Neuronal stem cell (in vitro differentiated cells): ENCODE measurements at regions not wholly inside any gene's neighbourhood (a gene's known extent, or its start where the extent isn't known, plus 50 kb on each side); places are given as distances from the start of the nearest gene placed in this dataset.

ENCODE experiments used
- DNase-seq: peaks from one replicate; pipeline ENCODE4 v3.0.0-alpha.2; 2013; ENCODE audit warnings: low spot score
- H2AFZ ChIP-seq: one replicate; pipeline ENCODE4 v1.6.1; 2013; ENCODE audit warnings: mild to moderate bottlenecking, low read length, inconsistent platforms
- H2AK5ac ChIP-seq: 2 replicates; pipeline ENCODE4 v1.6.1; 2013; ENCODE audit warnings: low read depth, mild to moderate bottlenecking, inconsistent platforms, low read length, moderate library complexity, mixed read lengths
- H2BK120ac ChIP-seq: 2 replicates; pipeline ENCODE4 v1.6.1; 2013; ENCODE audit warnings: low read depth, mild to moderate bottlenecking, inconsistent platforms, low read length, moderate library complexity, mixed read lengths
- H2BK12ac ChIP-seq: one replicate; pipeline ENCODE4 v1.6.1; 2013; ENCODE audit warnings: low read length, inconsistent platforms
- H2BK15ac ChIP-seq: 2 replicates; pipeline ENCODE4 v1.6.1; 2013; ENCODE audit warnings: mild to moderate bottlenecking, low read length, inconsistent platforms, mixed read lengths
- H2BK5ac ChIP-seq: one replicate; pipeline ENCODE4 v1.6.1; 2013; ENCODE audit warnings: inconsistent platforms, mild to moderate bottlenecking, low read length, moderate library complexity
- H3K14ac ChIP-seq: one replicate; pipeline ENCODE4 v1.6.1; 2013; ENCODE audit warnings: low read length, inconsistent platforms
- H3K18ac ChIP-seq: 2 replicates; pipeline ENCODE4 v1.6.1; 2013; ENCODE audit warnings: low read length, inconsistent platforms
- H3K23ac ChIP-seq: 2 replicates; pipeline ENCODE4 v1.6.1; 2013; ENCODE audit warnings: low read depth, mild to moderate bottlenecking, mixed read lengths, low read length, inconsistent platforms; ENCODE audit not compliant: poor library complexity
- H3K27ac ChIP-seq: replicated peaks from 3 replicates; pipeline ENCODE4 v1.5.1; 2013; ENCODE audit warnings: low read length, inconsistent platforms
- H3K27me3 ChIP-seq, 3 experiments: 2 replicates each; pipeline ENCODE4 v1.6.1; 2013; ENCODE audit warnings: low read length in 3 of 3, mild to moderate bottlenecking in 2 of 3, inconsistent platforms in 1 of 3, low read depth in 1 of 3, mixed read lengths in 1 of 3, moderate library complexity in 1 of 3; ENCODE audit not compliant: control insufficient read depth in 3 of 3, insufficient read depth in 3 of 3
- H3K36me3 ChIP-seq, 2 donors: replicated peaks in 1 of 2; 2 replicates each; pipeline ENCODE4 v1.6.1; 2013; ENCODE audit warnings: low read length in 2 of 2; ENCODE audit not compliant: control insufficient read depth in 2 of 2, insufficient read depth in 2 of 2
- H3K4ac ChIP-seq: 2 replicates; pipeline ENCODE4 v1.6.1; 2013; ENCODE audit warnings: inconsistent platforms, mild to moderate bottlenecking, low read length, moderate library complexity
- H3K4me1 ChIP-seq, 2 donors: 1 replicate in 1 of 2; 2 replicates in 1 of 2; pipeline ENCODE4 v1.6.1; 2013; ENCODE audit warnings: low read length in 2 of 2, low read depth in 1 of 2; ENCODE audit not compliant: control insufficient read depth in 2 of 2, insufficient read depth in 1 of 2
- H3K4me2 ChIP-seq: one replicate; pipeline ENCODE4 v1.6.1; 2013; ENCODE audit warnings: mild to moderate bottlenecking, low read length, inconsistent platforms; ENCODE audit not compliant: insufficient read depth, poor library complexity, severe bottlenecking
- H3K4me3 ChIP-seq, 2 donors: 2 replicates each; pipeline ENCODE4 v1.5.1; 2013; ENCODE audit warnings: low read length in 2 of 2, mild to moderate bottlenecking in 2 of 2, inconsistent platforms in 1 of 2, moderate library complexity in 1 of 2
- H3K79me1 ChIP-seq: one replicate; pipeline ENCODE4 v1.6.1; 2013; ENCODE audit warnings: low read depth, mild to moderate bottlenecking, inconsistent platforms, low read length, moderate library complexity
- H3K9ac ChIP-seq: one replicate; pipeline ENCODE4 v1.6.1; 2013; ENCODE audit warnings: mild to moderate bottlenecking, low read depth, low read length, inconsistent platforms; ENCODE audit not compliant: poor library complexity
- H3K9me3 ChIP-seq, 2 donors: replicated peaks in 1 of 2; 2 replicates each; pipeline versions ENCODE3 to v1.6.1; 2013; ENCODE audit warnings: low read length in 2 of 2, mild to moderate bottlenecking in 2 of 2, inconsistent platforms in 1 of 2, low read depth in 1 of 2, mixed read lengths in 1 of 2, moderate library complexity in 1 of 2; ENCODE audit not compliant: control insufficient read depth in 2 of 2, insufficient read depth in 1 of 2
- H4K8ac ChIP-seq: one replicate; pipeline ENCODE4 v1.6.1; 2013; ENCODE audit warnings: low read depth, mild to moderate bottlenecking, inconsistent platforms, low read length, moderate library complexity
- H4K91ac ChIP-seq: one replicate; pipeline ENCODE4 v1.6.1; 2013; ENCODE audit warnings: low read length, low read depth, mild to moderate bottlenecking, inconsistent platforms; ENCODE audit not compliant: poor library complexity
- WGBS, 2 donors: extraction: QIAGEN DNeasy Blood & Tissue Kit; methylation state at CpG; one replicate each; pipeline ENCODE4 v1.1.7; 2013; ENCODE audit warnings: missing lambda C conversion rate in 2 of 2, mixed read lengths in 1 of 2; ENCODE audit not compliant: insufficient read length in 2 of 2, insufficient replicate concordance in 1 of 2; ENCODE audit errors: extremely low coverage in 2 of 2; 5-methylcytosine and 5-hydroxymethylcytosine counted together

DNA sequence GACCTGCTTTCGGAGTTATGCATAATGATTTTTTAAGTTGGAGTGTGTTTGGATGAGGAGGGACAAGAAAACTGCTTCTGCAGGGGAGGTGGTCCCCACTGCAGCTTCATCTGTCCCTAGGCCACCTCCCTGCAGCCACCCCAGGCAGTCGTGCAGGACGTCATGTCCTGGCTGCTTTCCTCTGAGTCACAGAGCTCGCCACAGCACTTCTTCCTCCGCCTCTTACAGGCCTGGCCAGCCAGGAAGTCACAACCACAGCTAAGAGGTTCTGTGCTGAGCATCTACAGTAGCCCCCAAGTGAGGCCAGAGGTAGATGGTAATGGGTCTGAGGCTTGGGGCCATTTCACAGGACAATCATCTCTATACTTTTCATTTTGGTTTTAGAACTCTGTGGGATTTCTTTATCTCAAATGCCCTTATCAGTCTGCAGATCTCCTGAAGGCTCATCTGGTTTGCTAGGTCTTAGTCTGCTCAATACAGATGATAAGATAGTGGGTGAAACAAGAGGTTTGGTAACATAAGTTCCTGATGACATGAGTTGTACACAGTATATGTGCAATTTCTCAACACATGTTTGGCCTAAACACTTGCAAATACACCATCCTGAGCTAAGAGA, 106.4 kb downstream of the ARF6 start:
- H3K4me3 ChIP-seq: no peak overlapping the region
- no peaks in the 10 kb centered on the region for H3K36me3 ChIP-seq
- H3K23ac ChIP-seq: no peak overlapping the region
- no peak overlapping the region for H2AK5ac ChIP-seq
- no peak overlapping the region for H2BK5ac ChIP-seq
- H3K4me2 ChIP-seq: no peak overlapping the region
- peaks cover 7 to 13% of the 10 kb centered on the region in 2 donors for H3K4me1 ChIP-seq
- peak overlapping the region; percentile 64 for H2AFZ ChIP-seq
- no CpG with 5 or more reads among the region's 5 CpGs for WGBS, 2 donors
- no peak overlapping the region for H3K27ac ChIP-seq
- no peak overlapping the region for H2BK120ac ChIP-seq
- H3K4ac ChIP-seq: no peak overlapping the region
- H3K9me3 ChIP-seq: no peaks in the 10 kb centered on the region
- H2BK12ac ChIP-seq: no peak overlapping the region
- no peak for DNase-seq
- H3K18ac ChIP-seq: peak overlapping the region; percentile 21
- H3K27me3 ChIP-seq: peaks cover 0 to 67% (median 34%) of the 10 kb centered on the region in 3 experiments
- H3K9ac ChIP-seq: no peak overlapping the region
- H2BK15ac ChIP-seq: no peak overlapping the region
- no peak overlapping the region for H3K14ac ChIP-seq
- no peak overlapping the region for H4K91ac ChIP-seq
- H4K8ac ChIP-seq: no peak overlapping the region
- no peaks in the 10 kb centered on the region for H3K79me1 ChIP-seq

DNA sequence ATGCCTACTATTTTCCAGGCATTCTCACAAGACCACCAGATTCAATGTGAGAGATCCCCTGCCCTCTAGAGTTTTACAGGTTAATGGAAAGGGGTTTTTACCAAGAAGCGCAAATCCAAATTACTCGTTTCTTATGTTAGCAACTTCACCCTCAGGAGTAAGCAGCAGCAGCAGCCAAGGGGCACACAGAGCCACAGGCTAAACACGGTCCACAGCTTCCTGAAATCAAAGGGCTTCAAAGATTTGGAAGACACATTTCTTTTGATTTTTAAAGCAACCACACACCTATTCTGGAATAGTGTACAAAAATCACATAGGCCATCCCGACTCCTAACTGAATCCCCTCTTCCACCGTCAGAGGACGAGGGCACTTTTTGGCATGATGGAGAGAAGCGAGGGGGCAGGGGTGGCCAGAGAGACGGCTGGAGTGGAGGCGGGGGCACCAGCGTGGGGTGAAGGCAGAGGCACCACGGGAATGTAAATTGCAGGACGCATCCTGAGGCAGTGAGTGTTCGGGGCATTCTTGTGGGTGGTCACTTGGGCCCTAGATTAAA, 107.0 kb downstream of the ARF6 start:
- Histone ChIP-seq H3K27ac (no peak overlapping the region), H3K4me3 (no peak overlapping the region), H3K79me1 (no peaks in the 10 kb centered on the region), H3K9me3 (no peaks in the 10 kb centered on the region), H3K4me2 (no peak overlapping the region), H2AK5ac (no peak overlapping the region), H2AFZ (peak overlapping the region; percentile 72), H3K23ac (no peak overlapping the region), H4K91ac (no peak overlapping the region), H3K9ac (no peak overlapping the region), H2BK12ac (no peak overlapping the region), H2BK120ac (no peak overlapping the region), H3K18ac (no peak overlapping the region), H3K36me3 (no peaks in the 10 kb centered on the region), H2BK15ac (no peak overlapping the region), H3K4ac (no peak overlapping the region), H2BK5ac (no peak overlapping the region), H4K8ac (no peak overlapping the region), H3K4me1 (peaks cover 7 to 13% of the 10 kb centered on the region in 2 donors), H3K14ac (no peak overlapping the region), H3K27me3 (peaks cover 0 to 72% (median 37%) of the 10 kb centered on the region in 3 experiments)
- no CpG with 5 or more reads among the region's 13 CpGs for WGBS, 2 donors
- no peak for DNase-seq

DNA sequence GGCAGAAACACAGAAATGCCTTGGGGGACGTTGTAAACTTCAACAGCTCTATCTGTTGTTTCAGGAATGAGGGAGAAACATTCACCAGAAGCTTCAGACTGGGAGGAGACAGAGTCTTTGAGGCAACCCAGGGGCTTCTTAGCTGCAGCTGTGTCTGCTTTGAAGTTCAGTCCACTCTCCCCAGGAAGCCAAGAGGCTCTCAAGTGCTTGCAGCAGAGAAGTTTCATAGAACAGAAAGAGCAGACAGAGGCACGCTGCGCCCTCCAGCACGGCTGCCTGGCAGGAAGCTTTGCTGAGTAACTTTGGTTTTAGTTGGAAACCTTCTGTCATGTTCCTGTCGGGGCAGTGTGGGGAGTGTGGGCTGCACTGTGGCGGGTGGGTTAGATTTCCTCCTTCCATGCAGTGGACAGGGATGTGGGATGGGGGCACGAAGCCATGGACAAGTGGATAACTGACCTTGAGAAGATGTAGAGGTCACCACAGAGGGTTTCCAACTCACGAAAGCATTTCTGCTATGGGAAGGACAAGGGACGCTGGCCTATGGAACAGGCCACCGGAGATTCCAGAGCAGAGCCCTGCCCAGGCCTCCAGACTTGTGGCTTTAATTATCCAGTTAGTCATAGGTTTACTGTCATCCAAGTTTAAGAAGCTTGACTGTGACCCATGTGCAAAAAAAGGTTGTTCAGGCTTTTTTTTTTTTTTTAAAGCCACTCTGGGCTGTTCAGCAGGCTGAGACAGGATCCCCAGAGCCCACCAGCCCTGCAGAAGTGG, 107.7 kb downstream of the ARF6 start:
- Histone ChIP-seq H3K79me1 (no peaks in the 10 kb centered on the region), H3K36me3 (no peaks in the 10 kb centered on the region), H3K4ac (no peak overlapping the region), H4K8ac (no peak overlapping the region), H2AK5ac (no peak overlapping the region), H3K27ac (no peak overlapping the region), H3K14ac (no peak overlapping the region), H3K9me3 (no peaks in the 10 kb centered on the region), H3K4me2 (no peak overlapping the region), H2BK15ac (no peak overlapping the region), H2AFZ (peak overlapping the region; percentile 72), H2BK5ac (peak overlapping the region; percentile 27), H2BK12ac (no peak overlapping the region), H3K18ac (no peak overlapping the region), H3K4me1 (peaks cover 7 to 13% of the 10 kb centered on the region in 2 donors), H3K27me3 (peaks cover 0 to 73% (median 42%) of the 10 kb centered on the region in 3 experiments), H3K4me3 (no peak overlapping the region), H3K23ac (no peak overlapping the region), H4K91ac (no peak overlapping the region), H2BK120ac (no peak overlapping the region), H3K9ac (no peak overlapping the region)
- DNase-seq: no peak
- WGBS, 2 donors: no CpG with 5 or more reads among the region's 10 CpGs
